GM20431 (cell line): ENCODE measurements at regions not wholly inside any gene's neighbourhood (a gene's known extent, or its start where the extent isn't known, plus 50 kb on each side); places are given as distances from the start of the nearest gene placed in this dataset.
"Not testable (repeated sequence)": the region's sequence is repeated elsewhere in the genome, so short reads cannot be mapped to it uniquely, and the experiment has no call there.

Experiments used
- in situ Hi-C: fragments of 300-500 bp; cut with MseI, MboI; formaldehyde crosslinking; loops from one replicate; pipeline ENCODE4 v1.15.0; 2020; ENCODE audit warnings: low sequenced_read_pairs; ENCODE audit not compliant: unreplicated experiment

- in situ Hi-C loops = no loop called here
Measured at GRCh38 chr12:28683366-28683765, 465.7 kb upstream of the FAR2 start.

DNA sequence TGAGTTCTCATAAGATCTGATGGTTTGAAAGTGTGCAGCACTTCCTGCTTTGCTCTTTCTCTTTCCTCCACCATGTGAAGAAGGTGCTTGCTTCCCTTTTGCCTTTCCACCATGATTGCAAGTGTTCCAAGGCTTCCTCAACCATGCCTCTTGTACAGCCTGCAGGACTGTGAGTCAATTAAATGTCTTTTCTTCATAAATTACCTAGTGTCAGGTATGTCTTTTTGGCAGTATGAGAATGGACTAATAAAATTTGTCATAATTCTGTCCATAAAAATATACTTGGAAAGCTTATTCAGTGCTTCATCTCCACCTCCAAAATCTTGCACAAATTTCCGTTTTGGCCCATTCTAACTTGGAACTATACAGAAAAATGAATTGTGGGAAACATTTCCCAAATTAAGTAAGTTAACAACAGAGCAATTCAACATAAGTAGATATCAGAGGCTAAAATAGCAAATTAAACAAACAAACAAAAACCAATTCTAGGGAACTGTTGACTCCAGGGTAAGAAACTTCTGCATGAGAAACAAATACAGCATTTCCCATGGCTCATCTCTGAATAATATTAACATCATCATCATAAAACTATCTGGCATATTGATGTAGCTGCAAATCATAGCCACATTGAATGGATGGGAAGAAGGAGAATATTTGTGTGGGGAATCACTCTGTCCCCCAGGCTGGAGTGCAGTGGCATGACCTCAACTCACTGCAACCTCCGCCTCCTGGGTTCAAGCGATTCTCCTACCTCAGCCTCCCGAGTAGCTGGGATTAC, 459.5 kb upstream of the FAR2 start:
- in situ Hi-C loops = no loop called here

GRCh38 chr12:28693565-28694219, 455.4 kb upstream of the FAR2 start:
- in situ Hi-C loops = no loop called here

DNA sequence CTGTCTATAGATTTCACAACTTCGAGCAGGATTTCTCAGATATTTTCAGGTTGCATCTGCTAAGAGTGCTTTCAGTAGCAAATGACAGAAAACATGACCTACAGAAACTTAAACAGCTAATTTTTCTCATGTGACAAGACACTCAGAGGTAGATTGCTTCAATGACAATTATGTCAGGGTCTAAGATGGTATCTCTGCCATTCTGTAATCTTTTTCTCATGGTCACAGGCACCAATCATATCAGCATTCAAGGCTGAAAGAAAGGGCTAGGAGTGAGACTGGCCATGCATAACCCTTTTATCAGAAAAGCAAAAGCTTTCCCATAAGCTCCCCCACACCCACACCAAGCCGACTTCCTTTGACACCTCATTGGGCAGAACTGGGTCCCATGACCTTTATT, 450.5 kb upstream of the FAR2 start:
- in situ Hi-C loops = no loop called here

- in situ Hi-C loops = no loop called here
Measured at GRCh38 chr12:28699029-28699428, 450.0 kb upstream of the FAR2 start.

GRCh38 chr12:28700161-28700560, 448.9 kb upstream of the FAR2 start:
- in situ Hi-C loops = no loop called here

DNA sequence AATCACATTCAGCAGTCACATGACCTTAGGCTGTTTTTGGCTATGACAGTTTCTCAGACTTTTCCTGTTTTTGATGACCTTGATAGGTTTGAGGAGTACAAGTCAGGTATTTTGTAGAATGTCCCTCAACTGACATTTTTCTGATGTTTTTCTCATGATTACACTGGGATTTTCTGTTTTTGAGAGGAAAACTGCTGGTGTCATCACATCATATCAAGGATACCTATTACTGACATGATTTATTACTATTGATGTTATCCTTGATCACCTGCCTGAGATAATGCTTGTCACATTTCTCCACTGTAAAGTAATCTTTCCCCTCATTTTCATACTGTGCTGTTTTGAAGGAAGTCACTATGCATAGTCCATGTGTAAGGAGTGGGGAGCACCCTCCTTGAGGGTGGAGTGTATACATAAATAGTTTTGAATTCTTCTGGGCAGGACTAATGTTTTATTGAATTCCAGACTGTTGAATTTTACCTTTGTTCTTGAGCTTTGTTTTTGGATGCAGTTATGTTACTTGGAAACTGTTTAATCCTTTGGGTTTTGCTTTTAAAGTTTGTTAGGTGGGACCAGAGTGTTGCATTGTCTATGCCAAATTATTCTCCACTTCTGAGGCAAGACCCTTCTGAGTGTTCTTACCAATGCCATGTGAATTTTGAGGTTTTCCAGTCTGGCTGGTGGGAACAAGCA, 444.5 kb upstream of the FAR2 start:
- in situ Hi-C loops = no loop called here

- in situ Hi-C loops = no loop called here
Measured at GRCh38 chr12:28708918-28709371, 440.1 kb upstream of the FAR2 start.

DNA sequence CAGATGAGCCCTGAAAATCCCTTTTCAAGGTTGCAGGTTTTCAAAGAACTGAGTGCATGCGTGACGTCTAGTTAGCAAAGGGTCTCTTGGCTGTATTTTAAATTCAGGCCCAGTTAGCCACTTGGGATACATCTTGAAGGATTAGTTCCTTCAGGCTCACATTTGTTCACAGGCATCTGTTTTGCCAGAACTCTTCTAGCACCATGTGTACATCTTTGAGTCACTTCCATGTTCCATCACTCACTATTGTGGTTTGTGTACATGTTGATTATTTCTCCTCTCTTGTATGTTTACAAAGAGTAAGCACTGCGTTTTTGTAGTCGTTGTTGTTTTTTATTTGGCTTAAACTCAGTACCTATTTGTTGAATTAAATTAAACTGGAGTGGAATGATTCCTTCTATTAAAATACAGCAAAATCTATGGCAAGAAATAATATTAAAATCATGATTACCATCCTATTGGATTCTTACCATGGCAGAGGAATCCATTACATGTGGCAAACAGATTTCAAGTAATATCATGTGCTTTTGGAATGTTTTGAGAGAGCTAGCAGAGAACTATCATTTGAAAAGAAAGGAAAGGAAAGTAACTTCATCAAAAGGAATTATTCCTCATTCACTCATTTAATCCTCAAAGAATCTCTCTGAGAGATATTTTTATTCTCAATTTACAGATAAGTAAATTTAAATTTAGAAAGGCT, 438.9 kb upstream of the FAR2 start:
- in situ Hi-C loops = no loop called here

GRCh38 chr12:28710882-28711281, 438.2 kb upstream of the FAR2 start:
- in situ Hi-C loops = no loop called here

GRCh38 chr12:28711421-28711820, 437.7 kb upstream of the FAR2 start:
- in situ Hi-C loops = no loop called here

GRCh38 chr12:28742791-28743190, 406.3 kb upstream of the FAR2 start:
- in situ Hi-C loops = no loop called here

DNA sequence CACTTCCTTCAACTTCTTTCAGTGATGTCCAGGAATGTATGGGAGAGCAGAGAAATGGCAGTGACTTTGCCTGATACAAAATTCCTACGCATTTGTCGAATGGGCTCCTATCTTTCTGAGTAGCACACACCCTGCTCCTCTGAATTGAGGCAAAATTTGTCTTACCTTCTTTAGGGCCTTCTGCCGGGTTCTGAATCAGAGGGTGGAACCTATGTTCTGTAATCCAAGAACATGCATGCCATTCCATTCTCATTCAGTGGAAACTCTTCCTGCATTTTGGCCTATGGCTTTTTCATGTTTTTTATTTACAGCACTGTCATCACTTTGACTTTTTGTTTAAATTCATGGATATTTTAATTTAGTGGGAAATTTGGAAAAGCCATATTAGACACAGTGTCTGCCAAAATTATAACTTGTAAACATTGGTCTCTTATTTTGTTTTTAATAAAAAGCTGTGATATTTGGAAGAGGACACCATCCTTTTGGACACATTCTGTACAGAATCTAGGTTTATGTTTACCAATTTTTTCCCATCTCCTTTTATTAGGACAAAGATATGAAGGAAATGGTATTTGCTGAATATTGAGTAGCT, 402.2 kb upstream of the FAR2 start:
- in situ Hi-C loops = no loop called here

DNA sequence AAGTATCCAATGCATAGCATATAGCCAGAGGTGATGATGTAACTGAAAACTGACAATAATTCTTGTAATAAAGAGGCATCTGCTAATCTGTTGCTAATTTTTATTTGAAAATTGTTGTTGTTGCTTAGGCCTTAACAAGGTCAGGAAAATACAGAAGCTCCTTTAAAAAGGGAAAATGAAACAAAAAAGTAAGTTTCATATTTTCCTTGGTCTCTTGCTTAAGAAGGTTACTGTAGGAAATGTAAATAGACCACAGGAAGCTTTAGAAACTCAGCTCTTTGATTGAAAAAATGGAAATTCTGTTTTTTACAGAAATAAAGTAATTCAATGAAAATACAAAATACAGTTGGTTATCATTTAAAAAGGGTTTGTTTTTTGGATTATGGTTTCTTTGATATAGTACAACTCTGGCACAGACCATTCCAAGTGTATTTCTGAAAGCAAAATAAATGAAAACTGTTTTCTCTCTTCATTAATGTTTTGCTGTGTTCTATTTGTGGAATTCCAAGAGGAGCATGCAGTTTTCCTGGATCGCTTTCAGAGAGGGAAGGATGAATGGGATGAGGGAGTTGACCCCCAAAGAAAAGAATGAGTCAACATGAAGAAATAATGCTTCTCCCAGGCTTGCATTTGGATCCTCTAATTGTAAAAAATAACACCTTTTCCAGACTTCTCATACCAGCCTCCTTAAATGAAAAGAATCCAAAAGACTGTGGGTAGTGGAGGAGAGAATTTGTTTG, 398.0 kb upstream of the FAR2 start:
- in situ Hi-C loops = no loop called here

GRCh38 chr12:28755027-28755426, 394.1 kb upstream of the FAR2 start:
- in situ Hi-C loops = no loop called here

- in situ Hi-C loops = no loop called here
Measured at GRCh38 chr12:28759333-28759732, 389.7 kb upstream of the FAR2 start.

- in situ Hi-C loops = not testable (repeated sequence)
Measured at GRCh38 chr12:28760040-28760903, 388.8 kb upstream of the FAR2 start.

DNA sequence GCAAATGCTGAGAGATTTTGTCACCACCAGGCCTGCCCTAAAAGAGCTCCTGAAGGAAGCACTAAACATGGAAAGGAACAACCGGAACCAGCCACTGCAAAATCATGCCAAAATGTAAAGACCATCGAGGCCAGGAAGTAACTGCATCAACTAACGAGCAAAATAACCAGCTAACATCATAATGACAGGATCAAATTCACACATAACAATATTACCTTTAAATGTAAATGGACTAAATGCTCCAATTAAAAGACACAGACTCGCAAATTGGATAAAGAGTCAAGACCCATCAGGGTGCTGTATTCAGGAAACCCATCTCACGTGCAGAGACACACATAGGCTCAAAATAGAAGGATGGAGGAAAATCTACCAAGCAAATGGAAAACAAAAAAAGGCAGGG, 387.2 kb upstream of the FAR2 start:
- in situ Hi-C loops = not testable (repeated sequence)

- in situ Hi-C loops = no loop called here
Measured at GRCh38 chr12:28766398-28766797, 382.7 kb upstream of the FAR2 start.
